ENCODE measurements at regions not wholly inside any gene's neighbourhood (a gene's known extent, or its start where the extent isn't known, plus 50 kb on each side); places are given as distances from the start of the nearest gene placed in this dataset.

GRCh38 chr11:71081704-71082230 lies 170.6 kb downstream of the SHANK2 start:
- no peak overlapping the region for H3K27ac ChIP-seq
- no peaks in the 10 kb centered on the region for H3K36me3 ChIP-seq (ENCODE audit: insufficient read depth, low read length)
- no peaks in the 10 kb centered on the region for H3K9me3 ChIP-seq (ENCODE audit: low read depth, low read length)
- H3K4me3 ChIP-seq: no peak overlapping the region
- no peak overlapping the region for H3K9ac ChIP-seq (ENCODE audit: insufficient read length)
- DNase-seq (ENCODE audit: low read depth, low spot score): no peak
- TF ChIP-seq FOXP2 (optimal IDR thresholded peaks at IDR 0.05; ENCODE audit: control extremely low read depth, extremely low read length, insufficient read depth): no peak
- TF ChIP-seq EZH2 (IDR thresholded peaks at IDR 0.05): no peak
- no peak for TF ChIP-seq POLR2AphosphoS5 (IDR thresholded peaks at IDR 0.05; ENCODE audit: borderline replicate concordance, low read depth, low read length)

GRCh38 chr11:71080239-71081097 lies 171.9 kb downstream of the SHANK2 start:
- no peak for TF ChIP-seq EZH2 (IDR thresholded peaks at IDR 0.05)
- no peak for TF ChIP-seq FOXP2 (optimal IDR thresholded peaks at IDR 0.05; ENCODE audit: control extremely low read depth, extremely low read length, insufficient read depth)
- TF ChIP-seq POLR2AphosphoS5 (IDR thresholded peaks at IDR 0.05; ENCODE audit: borderline replicate concordance, low read depth, low read length): no peak
- Histone ChIP-seq H3K27ac (no peak overlapping the region), H3K36me3 (ENCODE audit: insufficient read depth, low read length) (no peaks in the 10 kb centered on the region), H3K4me3 (no peak overlapping the region), H3K9me3 (ENCODE audit: low read depth, low read length) (no peaks in the 10 kb centered on the region), H3K9ac (ENCODE audit: insufficient read length) (no peak overlapping the region)
- DNase-seq (ENCODE audit: low read depth, low spot score): peak; percentile 47

GRCh38 chr11:71079795-71080194 lies 172.6 kb downstream of the SHANK2 start:
- Histone ChIP-seq H3K27ac (no peak overlapping the region), H3K9ac (ENCODE audit: insufficient read length) (no peak overlapping the region), H3K4me3 (no peak overlapping the region), H3K36me3 (ENCODE audit: insufficient read depth, low read length) (no peaks in the 10 kb centered on the region), H3K9me3 (ENCODE audit: low read depth, low read length) (no peaks in the 10 kb centered on the region)
- no peak for DNase-seq (ENCODE audit: low read depth, low spot score)
- TF ChIP-seq POLR2AphosphoS5 (IDR thresholded peaks at IDR 0.05; ENCODE audit: borderline replicate concordance, low read depth, low read length): no peak
- no peak for TF ChIP-seq EZH2 (IDR thresholded peaks at IDR 0.05)
- TF ChIP-seq FOXP2 (optimal IDR thresholded peaks at IDR 0.05; ENCODE audit: control extremely low read depth, extremely low read length, insufficient read depth): no peak

GRCh38 chr11:71078482-71078881 lies 173.9 kb downstream of the SHANK2 start:
- no peak overlapping the region for H3K9ac ChIP-seq (ENCODE audit: insufficient read length)
- no peak for TF ChIP-seq EZH2 (IDR thresholded peaks at IDR 0.05)
- TF ChIP-seq FOXP2 (optimal IDR thresholded peaks at IDR 0.05; ENCODE audit: control extremely low read depth, extremely low read length, insufficient read depth): no peak
- no peak for TF ChIP-seq POLR2AphosphoS5 (IDR thresholded peaks at IDR 0.05; ENCODE audit: borderline replicate concordance, low read depth, low read length)
- H3K27ac ChIP-seq: no peak overlapping the region
- no peaks in the 10 kb centered on the region for H3K36me3 ChIP-seq (ENCODE audit: insufficient read depth, low read length)
- no peaks in the 10 kb centered on the region for H3K9me3 ChIP-seq (ENCODE audit: low read depth, low read length)
- DNase-seq (ENCODE audit: low read depth, low spot score): no peak
- no peak overlapping the region for H3K4me3 ChIP-seq

GRCh38 chr11:71076525-71077304 lies 175.7 kb downstream of the SHANK2 start:
- Histone ChIP-seq H3K9ac (ENCODE audit: insufficient read length) (no peak overlapping the region), H3K36me3 (ENCODE audit: insufficient read depth, low read length) (no peaks in the 10 kb centered on the region), H3K4me3 (no peak overlapping the region), H3K27ac (no peak overlapping the region), H3K9me3 (ENCODE audit: low read depth, low read length) (no peaks in the 10 kb centered on the region)
- DNase-seq (ENCODE audit: low read depth, low spot score): no peak
- TF ChIP-seq POLR2AphosphoS5 (IDR thresholded peaks at IDR 0.05; ENCODE audit: borderline replicate concordance, low read depth, low read length) (no peak), FOXP2 (optimal IDR thresholded peaks at IDR 0.05; ENCODE audit: control extremely low read depth, extremely low read length, insufficient read depth) (no peak), EZH2 (IDR thresholded peaks at IDR 0.05) (no peak)

GRCh38 chr11:71075871-71076420 lies 176.4 kb downstream of the SHANK2 start:
- no peak for TF ChIP-seq EZH2 (IDR thresholded peaks at IDR 0.05)
- no peak for TF ChIP-seq POLR2AphosphoS5 (IDR thresholded peaks at IDR 0.05; ENCODE audit: borderline replicate concordance, low read depth, low read length)
- TF ChIP-seq FOXP2 (optimal IDR thresholded peaks at IDR 0.05; ENCODE audit: control extremely low read depth, extremely low read length, insufficient read depth): no peak
- Histone ChIP-seq H3K27ac (no peak overlapping the region), H3K4me3 (no peak overlapping the region), H3K9ac (ENCODE audit: insufficient read length) (no peak overlapping the region), H3K36me3 (ENCODE audit: insufficient read depth, low read length) (no peaks in the 10 kb centered on the region), H3K9me3 (ENCODE audit: low read depth, low read length) (no peaks in the 10 kb centered on the region)
- no peak for DNase-seq (ENCODE audit: low read depth, low spot score)

GRCh38 chr11:71075116-71075720 lies 177.2 kb downstream of the SHANK2 start:
- DNase-seq (ENCODE audit: low read depth, low spot score): no peak
- TF ChIP-seq POLR2AphosphoS5 (IDR thresholded peaks at IDR 0.05; ENCODE audit: borderline replicate concordance, low read depth, low read length) (no peak), EZH2 (IDR thresholded peaks at IDR 0.05) (no peak), FOXP2 (optimal IDR thresholded peaks at IDR 0.05; ENCODE audit: control extremely low read depth, extremely low read length, insufficient read depth) (no peak)
- H3K9me3 ChIP-seq (ENCODE audit: low read depth, low read length): no peaks in the 10 kb centered on the region

More at GRCh38 chr11:71075116-71075720, 177.2 kb downstream of the SHANK2 start:
- H3K9ac ChIP-seq (ENCODE audit: insufficient read length): no peak overlapping the region
- no peak overlapping the region for H3K4me3 ChIP-seq
- no peaks in the 10 kb centered on the region for H3K36me3 ChIP-seq (ENCODE audit: insufficient read depth, low read length)
- H3K27ac ChIP-seq: no peak overlapping the region

All from SK-N-MC (cell line).